WTC11 (cell line): ENCODE measurements at regions not wholly inside any gene's neighbourhood (a gene's known extent, or its start where the extent isn't known, plus 50 kb on each side); places are given as distances from the start of the nearest gene placed in this dataset.

ENCODE experiments used
- ATAC-seq: fragments of 200-7000 bp; cut with Tn5 transposase; 2 replicates; pipeline ENCODE4 v1.10.0; 2021; ENCODE audit warnings: mild to moderate bottlenecking, moderate library complexity
- CTCF ChIA-PET: fragments of 300-600 bp; sonication (Branson Sonifier 250); formaldehyde crosslinking; loops from one replicate; lab custom pipeline; 2021; ENCODE audit warnings: antibody characterized with exemption; lab: Charles Lee
- POLR2A ChIA-PET: fragments of 350-600 bp; sonication (Branson Sonifier 250); formaldehyde crosslinking; loops from one replicate; lab custom pipeline; 2021; ENCODE audit warnings: antibody characterized with exemption; lab: Charles Lee
- DNase-seq: peaks from one replicate; pipeline ENCODE4 v3.0.0; 2021; ENCODE audit warnings: low spot score
- H3K27ac Mint-ChIP-seq: 2 replicates; pipeline ENCODE4 v1.8.0; 2021; ENCODE audit warnings: mixed read lengths
- H3K27me3 Mint-ChIP-seq: 2 replicates; pipeline ENCODE4 v1.8.0; 2021; ENCODE audit warnings: low read depth, mild to moderate bottlenecking, moderate library complexity, mixed read lengths
- H3K36me3 Mint-ChIP-seq: 2 replicates; pipeline ENCODE4 v1.8.0; 2021; ENCODE audit warnings: mixed read lengths
- H3K4me1 Mint-ChIP-seq: 2 replicates; pipeline ENCODE4 v1.8.0; 2022; ENCODE audit warnings: mixed read lengths
- H3K4me3 Mint-ChIP-seq: 2 replicates; pipeline ENCODE4 v1.8.0; 2021; ENCODE audit warnings: mild to moderate bottlenecking, moderate library complexity, mixed read lengths
- H3K9me3 Mint-ChIP-seq: 2 replicates; pipeline ENCODE4 v1.8.0; 2021; ENCODE audit warnings: mixed read lengths
- AR ChIP-seq: fragments of 250-450 bp; sonication (Bioruptor Pico); IDR thresholded peaks from 2 replicates; pipeline ENCODE4 v1.9.0; 2021; ENCODE audit warnings: mild to moderate bottlenecking
- ATF2 ChIP-seq: sonication (generic); formaldehyde crosslinking; IDR thresholded peaks from 2 replicates; pipeline ENCODE4 v1.8.1; 2022; ENCODE audit warnings: low read depth, missing genetic modification reagents, borderline replicate concordance
- CREB1 ChIP-seq: sonication (generic); formaldehyde crosslinking; IDR thresholded peaks from 2 replicates; pipeline ENCODE4 v1.8.0; 2023; ENCODE audit warnings: mild to moderate bottlenecking, missing genetic modification reagents
- CREM ChIP-seq: sonication (generic); formaldehyde crosslinking; IDR thresholded peaks from 2 replicates; pipeline ENCODE4 v1.8.1; 2022; ENCODE audit warnings: mild to moderate bottlenecking, missing genetic modification reagents, moderate library complexity
- E2F5 ChIP-seq: sonication (generic); formaldehyde crosslinking; IDR thresholded peaks from 2 replicates; pipeline ENCODE4 v1.8.1; 2022; ENCODE audit warnings: mild to moderate bottlenecking, moderate library complexity, missing genetic modification reagents
- ESRRA ChIP-seq: sonication (generic); formaldehyde crosslinking; IDR thresholded peaks from 2 replicates; pipeline ENCODE4 v1.8.1; 2022; ENCODE audit warnings: mild to moderate bottlenecking, missing genetic modification reagents, borderline replicate concordance
- GTF2I ChIP-seq: fragments of 250-450 bp; sonication (Bioruptor Pico); conservative IDR thresholded peaks from 2 replicates; pipeline ENCODE4 v1.4.0; 2021; ENCODE audit warnings: mild to moderate bottlenecking
- IRF1 ChIP-seq: sonication (generic); formaldehyde crosslinking; IDR thresholded peaks from 2 replicates; pipeline ENCODE4 v1.8.0; 2023; ENCODE audit warnings: missing genetic modification reagents
- JAZF1 ChIP-seq: fragments of 250-450 bp; sonication (Bioruptor Pico); IDR thresholded peaks from 2 replicates; pipeline ENCODE4 v1.9.0; 2021; ENCODE audit warnings: moderate library complexity, mild to moderate bottlenecking, inconsistent platforms
- NFATC4 ChIP-seq: fragments of 250-450 bp; sonication (Bioruptor Pico); IDR thresholded peaks from 2 replicates; pipeline ENCODE4 v1.9.0; 2021; ENCODE audit warnings: mild to moderate bottlenecking
- NFE2L1 ChIP-seq: sonication (generic); formaldehyde crosslinking; IDR thresholded peaks from 2 replicates; pipeline ENCODE4 v1.8.1; 2023; ENCODE audit warnings: missing genetic modification reagents
- NR3C1 ChIP-seq: sonication (generic); formaldehyde crosslinking; conservative IDR thresholded peaks from 2 replicates; pipeline ENCODE4 v1.8.1; 2023; ENCODE audit warnings: low read depth, mild to moderate bottlenecking, missing genetic modification reagents
- OVOL2 ChIP-seq: fragments of 250-450 bp; sonication (Bioruptor Pico); IDR thresholded peaks from 2 replicates; pipeline ENCODE4 v1.9.0; 2021; ENCODE audit warnings: mild to moderate bottlenecking, borderline replicate concordance
- SMAD3 ChIP-seq: sonication (generic); formaldehyde crosslinking; IDR thresholded peaks from 2 replicates; pipeline ENCODE4 v1.8.0; 2022; ENCODE audit warnings: missing genetic modification reagents, mild to moderate bottlenecking, borderline replicate concordance
- TEAD4 ChIP-seq: sonication (generic); formaldehyde crosslinking; IDR thresholded peaks from 2 replicates; pipeline ENCODE4 v1.8.0; 2022; ENCODE audit warnings: mild to moderate bottlenecking, missing genetic modification reagents
- TP53 ChIP-seq: sonication (generic); formaldehyde crosslinking; IDR thresholded peaks from 2 replicates; pipeline ENCODE4 v1.8.1; 2023; ENCODE audit warnings: mild to moderate bottlenecking, missing genetic modification reagents
- ZBTB21 ChIP-seq: sonication (generic); formaldehyde crosslinking; IDR thresholded peaks from 2 replicates; pipeline ENCODE4 v1.8.1; 2023; ENCODE audit warnings: mild to moderate bottlenecking, missing genetic modification reagents, borderline replicate concordance
- ZMAT4 ChIP-seq: fragments of 250-450 bp; sonication (Bioruptor Pico); IDR thresholded peaks from 2 replicates; pipeline ENCODE4 v1.9.0; 2021; ENCODE audit warnings: mild to moderate bottlenecking
- ZNF263 ChIP-seq: sonication (generic); formaldehyde crosslinking; IDR thresholded peaks from 2 replicates; pipeline ENCODE4 v1.8.1; 2022; ENCODE audit warnings: low read depth, mild to moderate bottlenecking, moderate library complexity, missing genetic modification reagents
- ZNF425 ChIP-seq: fragments of 250-450 bp; sonication (Bioruptor Pico); conservative IDR thresholded peaks from 2 replicates; pipeline ENCODE4 v1.9.0; 2021; ENCODE audit warnings: mild to moderate bottlenecking

- no peak for TF ChIP-seq AR (CRISPR knock-in tag)
- TF ChIP-seq, all 79 proteins: peak for 0
Observed at GRCh38 chrX:113726009-113726408, 857.9 kb upstream of the HTR2C start (continued).

GRCh38 chrX:113699939-113700338 is 859.3 kb upstream of the AMOT start:
- H3K4me3 Mint-ChIP-seq = no peak overlapping the region
- ChIA-PET POLR2A (no interaction called here), CTCF (no interaction called here)
- no peak for ATAC-seq
- no peak for DNase-seq
- no peaks in the 10 kb centered on the region; the same call in 1 of the 2 replicates for H3K27me3 Mint-ChIP-seq
- H3K27ac Mint-ChIP-seq = no peak overlapping the region
- TF ChIP-seq NFATC4 (CRISPR knock-in tag) (no peak), GTF2I (CRISPR knock-in tag) (no peak), ESRRA (CRISPR knock-in tag) (no peak), TEAD4 (no peak), ZNF425 (CRISPR knock-in tag) (no peak), ZNF263 (CRISPR knock-in tag) (no peak), TP53 (CRISPR knock-in tag) (no peak), SMAD3 (CRISPR knock-in tag) (no peak), NFE2L1 (no peak), CREM (CRISPR knock-in tag) (no peak), ZBTB21 (CRISPR knock-in tag) (no peak), CREB1 (CRISPR knock-in tag) (no peak), ATF2 (no peak), OVOL2 (CRISPR knock-in tag) (no peak), E2F5 (CRISPR knock-in tag) (no peak), ZMAT4 (CRISPR knock-in tag) (no peak), NR3C1 (CRISPR knock-in tag) (no peak), JAZF1 (CRISPR knock-in tag) (no peak), IRF1 (no peak)
- H3K9me3 Mint-ChIP-seq = peaks cover 36% of the 10 kb centered on the region
- peaks cover 28% of the 10 kb centered on the region for H3K36me3 Mint-ChIP-seq
- no peaks in the 10 kb centered on the region for H3K4me1 Mint-ChIP-seq
